Astrocyte (in vitro differentiated cells and primary cell): ENCODE measurements at regions not wholly inside any gene's neighbourhood (a gene's known extent, or its start where the extent isn't known, plus 50 kb on each side); places are given as distances from the start of the nearest gene placed in this dataset.

Experiments
- EZH2 ChIP-seq: IDR thresholded peaks from 2 replicates; pipeline ENCODE4 v1.6.1; 2012; ENCODE audit warnings: mild to moderate bottlenecking, low read length, inconsistent platforms; ENCODE audit not compliant: insufficient read depth
- TF ChIP-seq, protein P1 (sequence below): IDR thresholded peaks from 2 replicates; pipeline ENCODE4 v1.5.1; 2011; ENCODE audit warnings: low read depth, mild to moderate bottlenecking, inconsistent platforms, low read length, moderate library complexity; ENCODE audit not compliant: insufficient read depth

GRCh38 chr12:116654226-116654743, 83.6 kb downstream of the SPRING1 start:
- TF ChIP-seq, protein P1, sequence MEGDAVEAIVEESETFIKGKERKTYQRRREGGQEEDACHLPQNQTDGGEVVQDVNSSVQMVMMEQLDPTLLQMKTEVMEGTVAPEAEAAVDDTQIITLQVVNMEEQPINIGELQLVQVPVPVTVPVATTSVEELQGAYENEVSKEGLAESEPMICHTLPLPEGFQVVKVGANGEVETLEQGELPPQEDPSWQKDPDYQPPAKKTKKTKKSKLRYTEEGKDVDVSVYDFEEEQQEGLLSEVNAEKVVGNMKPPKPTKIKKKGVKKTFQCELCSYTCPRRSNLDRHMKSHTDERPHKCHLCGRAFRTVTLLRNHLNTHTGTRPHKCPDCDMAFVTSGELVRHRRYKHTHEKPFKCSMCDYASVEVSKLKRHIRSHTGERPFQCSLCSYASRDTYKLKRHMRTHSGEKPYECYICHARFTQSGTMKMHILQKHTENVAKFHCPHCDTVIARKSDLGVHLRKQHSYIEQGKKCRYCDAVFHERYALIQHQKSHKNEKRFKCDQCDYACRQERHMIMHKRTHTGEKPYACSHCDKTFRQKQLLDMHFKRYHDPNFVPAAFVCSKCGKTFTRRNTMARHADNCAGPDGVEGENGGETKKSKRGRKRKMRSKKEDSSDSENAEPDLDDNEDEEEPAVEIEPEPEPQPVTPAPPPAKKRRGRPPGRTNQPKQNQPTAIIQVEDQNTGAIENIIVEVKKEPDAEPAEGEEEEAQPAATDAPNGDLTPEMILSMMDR: no peak
- no peak for TF ChIP-seq EZH2
